ENCODE measurements at regions not wholly inside any gene's neighbourhood (a gene's known extent, or its start where the extent isn't known, plus 50 kb on each side); places are given as distances from the start of the nearest gene placed in this dataset.

- ATAC-seq (no peak), DNase-seq (ENCODE audit: low read depth, low spot score) (no peak)
- Histone ChIP-seq H3K4me1 (ENCODE audit: control insufficient read depth in 1 of 2, insufficient read depth in 2 of 2, low read length in 2 of 2) (no peaks in the 10 kb centered on the region), H3K4me3 (replicated peaks in 1 of 2; ENCODE audit: low read depth in 1 of 2, low read length in 2 of 2) (no peak overlapping the region), H3K36me3 (ENCODE audit: control insufficient read depth in 1 of 2, insufficient read depth in 2 of 2, low read length in 2 of 2) (no peaks in the 10 kb centered on the region), H3K4me2 (ENCODE audit: low read length) (no peak overlapping the region), H4K20me1 (ENCODE audit: insufficient read depth) (no peaks in the 10 kb centered on the region), H3K27me3 (ENCODE audit: insufficient read depth, low read length) (peaks cover 15% of the 10 kb centered on the region; the same call in 1 of the 2 replicates), H3K9me2 (ENCODE audit: insufficient read depth) (no peaks in the 10 kb centered on the region), H2AFZ (ENCODE audit: low read depth, low read length, poor library complexity, severe bottlenecking) (no peak overlapping the region), H3K27ac (ENCODE audit: low read depth, low read length) (no peak overlapping the region), H3K79me2 (ENCODE audit: insufficient read depth, low read length) (no peaks in the 10 kb centered on the region), H3K9me3 (ENCODE audit: control insufficient read depth in 1 of 2, insufficient read depth in 1 of 2, low read depth in 1 of 2, low read length in 2 of 2) (no peaks in the 10 kb centered on the region), H3K9ac (ENCODE audit: low read length) (no peak overlapping the region)
- RAD21 ChIA-PET (ENCODE audit: low non-redundant PET in 1 of 2, low total read pairs in 2 of 2, uncharacterized antibody in 2 of 2, unreplicated experiment in 2 of 2) = no interaction called here
- intact Hi-C loops (cut with micrococcal nuclease) = no loop called here
- BruUV-seq (replicated peaks) = no TSS peak
- CTCF ChIA-PET = no interaction called here
- no peak for TF ChIP-seq CTCF (IDR thresholded peaks at IDR 0.05 in 2 of 3, conservative IDR thresholded peaks at IDR 0.05 in 1 of 3; ENCODE audit: borderline replicate concordance in 1 of 3, insufficient read depth in 1 of 3, low read depth in 2 of 3, low read length in 2 of 3)
- no peak for TF ChIP-seq EZH2phosphoT487 (IDR thresholded peaks at IDR 0.05; ENCODE audit: borderline replicate concordance)
- no peak for TF ChIP-seq ZFX (IDR thresholded peaks at IDR 0.05)
- POLR2A ChIA-PET = no interaction called here
Observed at GRCh38 chr11:44381261-44381660, 71.3 kb upstream of the ALX4 start.

DNA sequence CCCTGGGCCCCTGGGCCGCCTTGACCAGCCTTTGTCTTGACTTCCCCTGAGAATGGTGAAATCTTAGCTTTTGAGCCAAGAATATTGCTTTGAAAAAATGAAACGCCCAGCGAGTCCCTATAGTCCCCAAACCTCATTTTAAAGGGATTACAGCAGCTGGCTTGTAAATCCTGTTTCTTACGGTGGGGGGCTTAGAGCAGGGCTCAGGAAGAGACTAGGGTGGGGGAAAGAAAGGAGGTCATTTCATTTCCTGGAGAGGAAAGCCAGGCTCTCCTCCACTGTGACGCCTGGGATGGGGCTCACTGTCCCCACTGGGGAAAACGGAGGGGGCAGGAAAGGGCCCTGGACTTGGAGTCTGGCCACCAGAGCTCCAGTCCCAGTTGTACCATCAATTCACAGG, 72.2 kb upstream of the ALX4 start:
- ChIA-PET POLR2A (no interaction called here), RAD21 (ENCODE audit: low non-redundant PET in 1 of 2, low total read pairs in 2 of 2, uncharacterized antibody in 2 of 2, unreplicated experiment in 2 of 2) (no interaction called here), CTCF (no interaction called here)
- no peaks in the 10 kb centered on the region for H3K36me3 ChIP-seq (ENCODE audit: control insufficient read depth in 1 of 2, insufficient read depth in 2 of 2, low read length in 2 of 2)
- H3K27ac ChIP-seq (ENCODE audit: low read depth, low read length) = no peak overlapping the region
- H3K9me3 ChIP-seq (ENCODE audit: control insufficient read depth in 1 of 2, insufficient read depth in 1 of 2, low read depth in 1 of 2, low read length in 2 of 2) = no peaks in the 10 kb centered on the region
- no peak overlapping the region for H3K4me3 ChIP-seq (replicated peaks in 1 of 2; ENCODE audit: low read depth in 1 of 2, low read length in 2 of 2)
- ATAC-seq = no peak
- intact Hi-C loops (cut with micrococcal nuclease) = no loop called here
- H4K20me1 ChIP-seq (ENCODE audit: insufficient read depth) = no peaks in the 10 kb centered on the region
- no peak for DNase-seq (ENCODE audit: low read depth, low spot score)
- BruUV-seq (replicated peaks) = no TSS peak
- H3K9me2 ChIP-seq (ENCODE audit: insufficient read depth) = no peaks in the 10 kb centered on the region
- peaks cover 16% of the 10 kb centered on the region; the same call in 1 of the 2 replicates for H3K27me3 ChIP-seq (ENCODE audit: insufficient read depth, low read length)
- H3K79me2 ChIP-seq (ENCODE audit: insufficient read depth, low read length) = no peaks in the 10 kb centered on the region
- no peaks in the 10 kb centered on the region for H3K4me1 ChIP-seq (ENCODE audit: control insufficient read depth in 1 of 2, insufficient read depth in 2 of 2, low read length in 2 of 2)
- no peak overlapping the region for H3K4me2 ChIP-seq (ENCODE audit: low read length)
- no peak overlapping the region for H2AFZ ChIP-seq (ENCODE audit: low read depth, low read length, poor library complexity, severe bottlenecking)
- H3K9ac ChIP-seq (ENCODE audit: low read length) = no peak overlapping the region
- TF ChIP-seq, protein P1, sequence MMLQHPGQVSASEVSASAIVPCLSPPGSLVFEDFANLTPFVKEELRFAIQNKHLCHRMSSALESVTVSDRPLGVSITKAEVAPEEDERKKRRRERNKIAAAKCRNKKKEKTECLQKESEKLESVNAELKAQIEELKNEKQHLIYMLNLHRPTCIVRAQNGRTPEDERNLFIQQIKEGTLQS (IDR thresholded peaks at IDR 0.05) = no peak
- TF ChIP-seq POLR2A (IDR thresholded peaks at IDR 0.05; ENCODE audit: borderline replicate concordance, extremely low read depth, insufficient read depth, insufficient read length) (no peak), SP1 (IDR thresholded peaks at IDR 0.05; ENCODE audit: low read depth) (no peak), EGR1 (IDR thresholded peaks at IDR 0.05; ENCODE audit: low read depth) (no peak), ZBTB33 (IDR thresholded peaks at IDR 0.05; ENCODE audit: extremely low read depth, insufficient replicate concordance, low read length) (no peak), RAD21 (IDR thresholded peaks at IDR 0.05; ENCODE audit: low read depth) (no peak), CBX3 (IDR thresholded peaks at IDR 0.05; ENCODE audit: low read depth) (no peak), SIN3A (IDR thresholded peaks at IDR 0.05; ENCODE audit: low read depth) (no peak), CEBPB (IDR thresholded peaks at IDR 0.05; ENCODE audit: low read depth) (no peak), EZH2 (IDR thresholded peaks at IDR 0.05) (no peak), MAX (IDR thresholded peaks at IDR 0.05) (no peak), YY1 (IDR thresholded peaks at IDR 0.05; ENCODE audit: extremely low read depth, insufficient replicate concordance, low read depth, low read length) (no peak), JUND (IDR thresholded peaks at IDR 0.05) (no peak)

Measured in HCT116 (cell line).